Transverse colon (tissue), 3 donors: ENCODE measurements at regions not wholly inside any gene's neighbourhood (a gene's known extent, or its start where the extent isn't known, plus 50 kb on each side); places are given as distances from the start of the nearest gene placed in this dataset.

Experiments
- EP300 ChIP-seq: sonication (generic); formaldehyde crosslinking; IDR thresholded peaks from one replicate; pipeline ENCODE4 v1.6.1; 2017; ENCODE audit warnings: antibody characterized with exemption, low read depth
- POLR2A ChIP-seq: fragments of 450-650 bp; IDR thresholded peaks from one replicate; pipeline ENCODE4 v1.6.1; 2016; ENCODE audit warnings: antibody characterized with exemption, mild to moderate bottlenecking, moderate library complexity
- TF ChIP-seq, protein P1 (sequence below), 5 experiments: fragments of 200-600 bp in 3 of 5; fragments of 450-650 bp in 2 of 5; sonication (generic) in 3 of 5; IDR thresholded peaks; 1 replicate in 2 of 5; 2 replicates in 3 of 5; pipeline ENCODE4 v1.5.1; 2016 to 2017; ENCODE audit warnings: antibody characterized with exemption in 5 of 5, inconsistent platforms in 3 of 5, mild to moderate bottlenecking in 2 of 5, moderate library complexity in 1 of 5

DNA sequence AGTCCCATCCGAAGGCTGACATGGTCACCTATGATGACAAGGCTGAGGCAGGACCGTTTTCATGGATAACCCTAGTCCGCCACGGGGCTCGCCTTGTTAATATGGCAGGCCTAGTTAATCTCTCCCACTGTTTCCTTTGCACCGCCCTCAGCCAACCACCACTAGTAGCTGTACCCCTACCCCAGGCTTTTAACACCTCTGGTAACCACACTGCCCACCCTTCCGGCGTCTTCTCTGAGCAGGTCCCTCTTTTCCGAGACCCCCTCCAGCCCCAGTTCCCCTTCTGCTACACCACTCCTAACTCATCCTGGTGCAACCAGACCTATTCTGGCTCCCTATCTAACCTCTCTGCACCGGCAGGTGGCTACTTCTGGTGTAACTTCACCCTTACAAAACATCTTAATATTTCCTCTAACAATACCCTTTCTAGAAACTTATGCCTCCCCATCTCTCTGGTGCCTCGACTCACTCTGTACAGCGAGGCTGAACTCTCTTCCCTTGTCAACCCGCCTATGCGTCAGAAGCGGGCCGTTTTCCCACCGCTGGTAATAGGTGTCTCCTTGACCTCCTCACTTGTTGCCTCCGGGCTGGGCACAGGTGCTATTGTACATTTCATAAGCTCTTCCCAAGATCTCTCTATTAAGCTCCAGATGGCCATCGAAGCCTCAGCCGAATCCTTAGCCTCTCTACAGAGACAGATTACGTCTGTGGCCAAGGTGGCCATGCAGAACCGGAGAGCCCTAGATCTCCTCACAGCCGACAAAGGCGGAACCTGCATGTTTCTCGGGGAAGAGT, 964.4 kb downstream of the RPA4 start:
- TF ChIP-seq, protein P1, sequence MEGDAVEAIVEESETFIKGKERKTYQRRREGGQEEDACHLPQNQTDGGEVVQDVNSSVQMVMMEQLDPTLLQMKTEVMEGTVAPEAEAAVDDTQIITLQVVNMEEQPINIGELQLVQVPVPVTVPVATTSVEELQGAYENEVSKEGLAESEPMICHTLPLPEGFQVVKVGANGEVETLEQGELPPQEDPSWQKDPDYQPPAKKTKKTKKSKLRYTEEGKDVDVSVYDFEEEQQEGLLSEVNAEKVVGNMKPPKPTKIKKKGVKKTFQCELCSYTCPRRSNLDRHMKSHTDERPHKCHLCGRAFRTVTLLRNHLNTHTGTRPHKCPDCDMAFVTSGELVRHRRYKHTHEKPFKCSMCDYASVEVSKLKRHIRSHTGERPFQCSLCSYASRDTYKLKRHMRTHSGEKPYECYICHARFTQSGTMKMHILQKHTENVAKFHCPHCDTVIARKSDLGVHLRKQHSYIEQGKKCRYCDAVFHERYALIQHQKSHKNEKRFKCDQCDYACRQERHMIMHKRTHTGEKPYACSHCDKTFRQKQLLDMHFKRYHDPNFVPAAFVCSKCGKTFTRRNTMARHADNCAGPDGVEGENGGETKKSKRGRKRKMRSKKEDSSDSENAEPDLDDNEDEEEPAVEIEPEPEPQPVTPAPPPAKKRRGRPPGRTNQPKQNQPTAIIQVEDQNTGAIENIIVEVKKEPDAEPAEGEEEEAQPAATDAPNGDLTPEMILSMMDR (IDR thresholded peaks at IDR 0.05): no peak
- TF ChIP-seq POLR2A: no peak
- TF ChIP-seq EP300: no peak
